GM19467 (cell line): ENCODE measurements at regions not wholly inside any gene's neighbourhood (a gene's known extent, or its start where the extent isn't known, plus 50 kb on each side); places are given as distances from the start of the nearest gene placed in this dataset.
"Not testable (repeated sequence)": the region's sequence is repeated elsewhere in the genome, so short reads cannot be mapped to it uniquely, and the experiment has no call there.

Experiments used
- ATAC-seq: cut with Tn5 transposase; IDR thresholded peaks from one replicate; pipeline ENCODE4 v1.9.1; 2021; ENCODE audit warnings: mild to moderate bottlenecking, moderate library complexity; ENCODE audit not compliant: unreplicated experiment

- ATAC-seq = no peak
Measured at GRCh38 chr2:3039188-3040065, 338.2 kb downstream of the EIPR1 start.

- no peak for ATAC-seq
Measured at GRCh38 chr2:3038636-3039035, 339.0 kb downstream of the EIPR1 start.

- ATAC-seq = no peak
Measured at GRCh38 chr2:3037196-3038194, 340.1 kb downstream of the EIPR1 start.

GRCh38 chr2:3036432-3037125 is 341.0 kb downstream of the EIPR1 start:
- ATAC-seq = no peak

GRCh38 chr2:3035385-3036050 is 342.1 kb downstream of the EIPR1 start:
- ATAC-seq = no peak

- no peak for ATAC-seq
Measured at GRCh38 chr2:3034856-3035255, 342.8 kb downstream of the EIPR1 start.

- ATAC-seq = no peak
Measured at GRCh38 chr2:3034396-3034795, 343.2 kb downstream of the EIPR1 start.

- no peak for ATAC-seq
Measured at GRCh38 chr2:3033315-3033714, 344.3 kb downstream of the EIPR1 start.

GRCh38 chr2:3030791-3031190 is 346.8 kb downstream of the EIPR1 start:
- ATAC-seq = not testable (repeated sequence)

- ATAC-seq = no peak
Measured at GRCh38 chr2:3025984-3026383, 351.6 kb downstream of the EIPR1 start.

GRCh38 chr2:3025261-3025660 is 352.4 kb downstream of the EIPR1 start:
- no peak for ATAC-seq

GRCh38 chr2:3024401-3024935 is 353.1 kb downstream of the EIPR1 start:
- ATAC-seq = no peak

GRCh38 chr2:3023531-3023930 is 354.1 kb downstream of the EIPR1 start:
- no peak for ATAC-seq

- ATAC-seq = no peak
Measured at GRCh38 chr2:3022841-3023372, 354.7 kb downstream of the EIPR1 start.

GRCh38 chr2:3021720-3022119 is 355.9 kb downstream of the EIPR1 start:
- no peak for ATAC-seq

- ATAC-seq = no peak
Measured at GRCh38 chr2:3010001-3010400, 367.6 kb downstream of the EIPR1 start.

- no peak for ATAC-seq
Measured at GRCh38 chr2:3009483-3009882, 368.1 kb downstream of the EIPR1 start.

GRCh38 chr2:3009005-3009404 is 368.6 kb downstream of the EIPR1 start:
- ATAC-seq = no peak

- ATAC-seq = no peak
Measured at GRCh38 chr2:3008561-3008960, 369.1 kb downstream of the EIPR1 start.

- no peak for ATAC-seq
Measured at GRCh38 chr2:3007135-3007534, 370.5 kb downstream of the EIPR1 start.
